Loucy (cell line): ENCODE measurements at regions not wholly inside any gene's neighbourhood (a gene's known extent, or its start where the extent isn't known, plus 50 kb on each side); places are given as distances from the start of the nearest gene placed in this dataset.
"Not testable (repeated sequence)": the region's sequence is repeated elsewhere in the genome, so short reads cannot be mapped to it uniquely, and the experiment has no call there.

Source experiments
- H2AFZ ChIP-seq: fragments of 200-600 bp; sonication (generic); 2 replicates; pipeline ENCODE4 v1.6.0; 2016; ENCODE audit warnings: antibody characterized with exemption, mild to moderate bottlenecking, low read length, moderate library complexity
- H3F3A ChIP-seq: fragments of 200-600 bp; 2 replicates; pipeline ENCODE4 v1.6.0; 2016; ENCODE audit warnings: antibody characterized with exemption, low read depth, mild to moderate bottlenecking
- H3K27me3 ChIP-seq: fragments of 200-600 bp; sonication (generic); 2 replicates; pipeline ENCODE4 v1.6.1; 2014; ENCODE audit warnings: low read length, mild to moderate bottlenecking; ENCODE audit not compliant: insufficient read depth, poor library complexity, severe bottlenecking
- H3K36me3 ChIP-seq: fragments of 200-600 bp; sonication (generic); 2 replicates; pipeline ENCODE4 v1.6.1; 2016; ENCODE audit warnings: low read length; ENCODE audit not compliant: insufficient read depth
- H3K4me1 ChIP-seq: fragments of 200-600 bp; sonication (generic); 2 replicates; pipeline ENCODE4 v1.5.1; 2014; ENCODE audit warnings: low read length, mild to moderate bottlenecking; ENCODE audit not compliant: insufficient read depth, poor library complexity, severe bottlenecking
- H3K4me2 ChIP-seq: fragments of 200-600 bp; sonication (generic); 2 replicates; pipeline ENCODE4 v1.6.0; 2014; ENCODE audit warnings: antibody characterized with exemption, low read length, low read depth, mild to moderate bottlenecking; ENCODE audit not compliant: poor library complexity, severe bottlenecking
- H3K4me3 ChIP-seq: fragments of 200-600 bp; sonication (generic); 2 replicates; pipeline ENCODE4 v1.5.1; 2014; ENCODE audit warnings: low read length, mild to moderate bottlenecking, mixed read lengths; ENCODE audit not compliant: poor library complexity, severe bottlenecking
- H3K79me2 ChIP-seq: fragments of 200-600 bp; sonication (generic); 2 replicates; pipeline ENCODE4 v1.6.1; 2014; ENCODE audit warnings: low read length; ENCODE audit not compliant: insufficient read depth
- H3K9ac ChIP-seq: fragments of 200-600 bp; sonication (generic); 2 replicates; pipeline ENCODE4 v1.6.0; 2014; ENCODE audit warnings: mild to moderate bottlenecking, low read depth, low read length, moderate library complexity; ENCODE audit not compliant: poor library complexity, severe bottlenecking
- H3K9me2 ChIP-seq: fragments of 200-600 bp; sonication (generic); replicated peaks from 2 replicates; pipeline ENCODE4 v1.6.1; 2016; ENCODE audit warnings: low read depth, low read length, mixed read lengths
- H3K9me3 ChIP-seq: fragments of 200-600 bp; sonication (generic); 2 replicates; pipeline ENCODE4 v1.6.1; 2014; ENCODE audit warnings: mild to moderate bottlenecking, antibody characterized with exemption, low read length, low read depth; ENCODE audit not compliant: insufficient read depth
- H4K20me1 ChIP-seq: fragments of 200-600 bp; sonication (generic); 2 replicates; pipeline ENCODE4 v1.6.0; 2014; ENCODE audit warnings: antibody characterized with exemption, low read length, mild to moderate bottlenecking; ENCODE audit not compliant: insufficient read depth, poor library complexity, severe bottlenecking
- EZH2phosphoT487 ChIP-seq: fragments of 200-600 bp; IDR thresholded peaks from 2 replicates; pipeline ENCODE4 v1.6.1; 2018; ENCODE audit warnings: antibody characterized with exemption, mild to moderate bottlenecking, moderate library complexity, borderline replicate concordance
- TF ChIP-seq, protein P1 (sequence below): fragments of 200-600 bp; sonication (generic); conservative IDR thresholded peaks from 2 replicates; pipeline ENCODE4 v1.5.1; 2014; ENCODE audit warnings: mild to moderate bottlenecking, antibody characterized with exemption, low read length

GRCh38 chr14:104268725-104269436, 130.5 kb downstream of the KIF26A start:
- no peaks in the 10 kb centered on the region for H3K79me2 ChIP-seq
- H2AFZ ChIP-seq = no peak overlapping the region
- H4K20me1 ChIP-seq = no peaks in the 10 kb centered on the region
- H3K36me3 ChIP-seq = no peaks in the 10 kb centered on the region
- no peak for TF ChIP-seq EZH2phosphoT487
- TF ChIP-seq, protein P1, sequence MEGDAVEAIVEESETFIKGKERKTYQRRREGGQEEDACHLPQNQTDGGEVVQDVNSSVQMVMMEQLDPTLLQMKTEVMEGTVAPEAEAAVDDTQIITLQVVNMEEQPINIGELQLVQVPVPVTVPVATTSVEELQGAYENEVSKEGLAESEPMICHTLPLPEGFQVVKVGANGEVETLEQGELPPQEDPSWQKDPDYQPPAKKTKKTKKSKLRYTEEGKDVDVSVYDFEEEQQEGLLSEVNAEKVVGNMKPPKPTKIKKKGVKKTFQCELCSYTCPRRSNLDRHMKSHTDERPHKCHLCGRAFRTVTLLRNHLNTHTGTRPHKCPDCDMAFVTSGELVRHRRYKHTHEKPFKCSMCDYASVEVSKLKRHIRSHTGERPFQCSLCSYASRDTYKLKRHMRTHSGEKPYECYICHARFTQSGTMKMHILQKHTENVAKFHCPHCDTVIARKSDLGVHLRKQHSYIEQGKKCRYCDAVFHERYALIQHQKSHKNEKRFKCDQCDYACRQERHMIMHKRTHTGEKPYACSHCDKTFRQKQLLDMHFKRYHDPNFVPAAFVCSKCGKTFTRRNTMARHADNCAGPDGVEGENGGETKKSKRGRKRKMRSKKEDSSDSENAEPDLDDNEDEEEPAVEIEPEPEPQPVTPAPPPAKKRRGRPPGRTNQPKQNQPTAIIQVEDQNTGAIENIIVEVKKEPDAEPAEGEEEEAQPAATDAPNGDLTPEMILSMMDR = no peak
- no peaks in the 10 kb centered on the region for H3K27me3 ChIP-seq
- no peaks in the 10 kb centered on the region for H3K9me3 ChIP-seq
- H3F3A ChIP-seq = no peaks in the 10 kb centered on the region
- H3K9ac ChIP-seq = no peak overlapping the region
- H3K9me2 ChIP-seq = no peaks in the 10 kb centered on the region
- H3K4me2 ChIP-seq = no peak overlapping the region
- H3K4me1 ChIP-seq = no peaks in the 10 kb centered on the region
- H3K4me3 ChIP-seq = no peak overlapping the region

DNA sequence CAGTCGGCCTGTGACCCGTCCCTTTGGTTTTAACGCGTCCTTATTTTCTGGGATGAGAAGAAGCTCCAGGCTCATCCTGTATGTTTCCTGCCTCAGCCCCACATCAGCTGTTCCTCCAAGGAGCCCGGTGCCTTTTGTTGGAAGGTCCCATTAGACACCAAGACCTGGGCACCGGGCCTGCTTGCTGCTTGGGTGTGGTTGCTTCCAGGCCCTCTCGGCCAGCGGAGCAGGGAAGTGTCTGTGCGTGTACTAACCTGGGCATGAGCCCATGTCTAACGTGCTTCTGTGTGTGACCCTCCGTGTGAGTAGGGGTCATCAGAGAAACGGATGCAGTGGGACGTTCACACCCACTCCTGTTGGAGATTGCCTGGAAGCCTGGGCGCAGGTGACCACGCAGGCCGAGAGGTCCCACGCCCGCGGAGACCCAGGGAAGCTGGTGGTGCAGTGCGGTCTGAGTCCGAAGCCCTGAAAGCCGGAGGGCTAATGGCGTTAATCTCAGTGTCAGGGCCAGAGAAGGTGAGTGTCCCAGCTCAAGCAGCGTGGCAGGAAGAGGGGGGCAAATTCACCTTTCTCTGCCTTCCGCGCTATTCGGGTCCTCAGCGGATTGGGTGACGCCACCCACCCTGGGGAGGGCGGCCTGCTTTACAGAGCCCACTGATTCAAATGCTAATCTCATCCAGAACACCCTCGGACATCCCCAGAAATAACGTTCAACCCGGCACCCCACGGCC, 131.3 kb downstream of the KIF26A start:
- H4K20me1 ChIP-seq, H3K79me2 ChIP-seq, H3K9ac ChIP-seq, H3K27me3 ChIP-seq, H3K4me2 ChIP-seq, H3K4me1 ChIP-seq, H2AFZ ChIP-seq, H3K9me2 ChIP-seq, H3K9me3 ChIP-seq, H3K36me3 ChIP-seq, H3K4me3 ChIP-seq, H3F3A ChIP-seq: not testable (repeated sequence)

GRCh38 chr14:104271391-104271790, 133.0 kb downstream of the KIF26A start:
- H4K20me1 ChIP-seq = no peaks in the 10 kb centered on the region
- H3K9me3 ChIP-seq = no peaks in the 10 kb centered on the region
- no peaks in the 10 kb centered on the region for H3K36me3 ChIP-seq
- no peak overlapping the region for H2AFZ ChIP-seq
- TF ChIP-seq, protein P1 = no peak
- TF ChIP-seq EZH2phosphoT487 = no peak
- H3K4me1 ChIP-seq = no peaks in the 10 kb centered on the region
- no peak overlapping the region for H3K9ac ChIP-seq
- H3F3A ChIP-seq = no peaks in the 10 kb centered on the region
- no peaks in the 10 kb centered on the region for H3K9me2 ChIP-seq
- H3K79me2 ChIP-seq = no peaks in the 10 kb centered on the region
- H3K4me2 ChIP-seq = no peak overlapping the region
- no peak overlapping the region for H3K4me3 ChIP-seq
- H3K27me3 ChIP-seq = no peaks in the 10 kb centered on the region

GRCh38 chr14:104274806-104275205, 136.4 kb downstream of the KIF26A start:
- Histone ChIP-seq H3K79me2 (no peaks in the 10 kb centered on the region), H3K36me3 (no peaks in the 10 kb centered on the region), H3K9me2 (no peaks in the 10 kb centered on the region), H3K4me1 (no peaks in the 10 kb centered on the region), H2AFZ (no peak overlapping the region), H3K27me3 (no peaks in the 10 kb centered on the region), H3K9ac (no peak overlapping the region), H3K4me3 (no peak overlapping the region), H3K9me3 (no peaks in the 10 kb centered on the region), H3K4me2 (no peak overlapping the region), H4K20me1 (no peaks in the 10 kb centered on the region), H3F3A (no peaks in the 10 kb centered on the region)
- TF ChIP-seq, protein P1 = no peak
- no peak for TF ChIP-seq EZH2phosphoT487
